Tibial nerve (tissue), 4 donors: ENCODE measurements at regions not wholly inside any gene's neighbourhood (a gene's known extent, or its start where the extent isn't known, plus 50 kb on each side); places are given as distances from the start of the nearest gene placed in this dataset.

Source experiments
- DNase-seq, 2 donors: peaks; one replicate each; pipeline ENCODE4 v3.0.0-alpha.2; 2019; ENCODE audit warnings: low spot score in 2 of 2
- H3K27ac ChIP-seq, 4 donors: fragments of 200-600 bp; sonication (generic) in 3 of 4; one replicate each; pipeline ENCODE4 v1.5.1; 2017 to 2019; ENCODE audit warnings: mild to moderate bottlenecking in 1 of 4
- H3K27me3 ChIP-seq, 2 donors: fragments of 200-600 bp; sonication (generic) in 1 of 2; one replicate each; pipeline versions ENCODE4 v1.5.1 to v1.6.0; 2017 to 2019
- H3K36me3 ChIP-seq, 3 donors: fragments of 200-600 bp; sonication (generic); one replicate each; pipeline ENCODE4 v1.5.1; 2018 to 2019
- H3K4me1 ChIP-seq, 4 donors: fragments of 200-600 bp; sonication (generic) in 3 of 4; one replicate each; pipeline ENCODE4 v1.5.1; 2017 to 2019
- H3K4me3 ChIP-seq, 4 donors: fragments of 200-600 bp; sonication (generic) in 3 of 4; one replicate each; pipeline ENCODE4 v1.5.1; 2017 to 2019; ENCODE audit warnings: mild to moderate bottlenecking in 1 of 4, moderate library complexity in 1 of 4
- H3K9me3 ChIP-seq, 4 donors: fragments of 200-600 bp; sonication (generic) in 3 of 4; one replicate each; pipeline ENCODE4 v1.5.1; 2017 to 2019
- EP300 ChIP-seq, 2 donors: sonication (generic); formaldehyde crosslinking; IDR thresholded peaks; one replicate each; pipeline ENCODE4 v1.6.1; 2017; ENCODE audit warnings: antibody characterized with exemption in 2 of 2, mild to moderate bottlenecking in 1 of 2
- POLR2A ChIP-seq, 2 donors: fragments of 450-650 bp; IDR thresholded peaks; one replicate each; pipeline ENCODE4 v1.6.1; 2017; ENCODE audit warnings: antibody characterized with exemption in 2 of 2, mild to moderate bottlenecking in 2 of 2, moderate library complexity in 2 of 2
- WGBS, 2 donors: methylation state at CpG; one replicate each; pipeline ENCODE4 v1.1.5; 2018; 5-methylcytosine and 5-hydroxymethylcytosine counted together
- TF ChIP-seq, protein P1 (sequence below), 5 experiments: fragments of 200-600 bp in 3 of 5; fragments of 450-650 bp in 2 of 5; sonication (generic) in 3 of 5; IDR thresholded peaks; one replicate each; pipeline ENCODE4 v1.5.1; 2016 to 2019; ENCODE audit warnings: antibody characterized with exemption in 5 of 5, mild to moderate bottlenecking in 3 of 5, moderate library complexity in 2 of 5

DNA sequence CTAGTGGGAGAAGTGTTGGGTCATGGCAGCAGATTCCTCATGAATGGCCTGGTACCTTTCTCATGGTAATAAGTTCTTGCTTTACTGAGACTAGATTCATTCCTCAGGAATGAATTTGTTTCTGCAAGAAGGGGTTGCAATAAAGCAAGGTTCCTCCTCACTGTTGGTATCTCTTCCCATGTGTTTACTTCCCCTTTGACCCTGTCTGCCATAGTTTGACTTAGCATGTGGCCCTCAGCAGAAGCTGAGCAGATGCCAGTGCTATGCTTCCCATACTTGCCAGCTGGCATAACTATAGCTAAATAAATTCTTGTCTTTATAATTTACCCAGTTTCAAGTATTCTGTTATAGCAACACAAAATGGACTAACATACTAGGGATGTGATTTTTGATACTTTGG lies 163.6 kb upstream of the COL8A1 start:
- no peak for DNase-seq
- TF ChIP-seq EP300 (IDR thresholded peaks at IDR 0.05): no peak
- no peak for TF ChIP-seq POLR2A (IDR thresholded peaks at IDR 0.05)
- TF ChIP-seq, protein P1, sequence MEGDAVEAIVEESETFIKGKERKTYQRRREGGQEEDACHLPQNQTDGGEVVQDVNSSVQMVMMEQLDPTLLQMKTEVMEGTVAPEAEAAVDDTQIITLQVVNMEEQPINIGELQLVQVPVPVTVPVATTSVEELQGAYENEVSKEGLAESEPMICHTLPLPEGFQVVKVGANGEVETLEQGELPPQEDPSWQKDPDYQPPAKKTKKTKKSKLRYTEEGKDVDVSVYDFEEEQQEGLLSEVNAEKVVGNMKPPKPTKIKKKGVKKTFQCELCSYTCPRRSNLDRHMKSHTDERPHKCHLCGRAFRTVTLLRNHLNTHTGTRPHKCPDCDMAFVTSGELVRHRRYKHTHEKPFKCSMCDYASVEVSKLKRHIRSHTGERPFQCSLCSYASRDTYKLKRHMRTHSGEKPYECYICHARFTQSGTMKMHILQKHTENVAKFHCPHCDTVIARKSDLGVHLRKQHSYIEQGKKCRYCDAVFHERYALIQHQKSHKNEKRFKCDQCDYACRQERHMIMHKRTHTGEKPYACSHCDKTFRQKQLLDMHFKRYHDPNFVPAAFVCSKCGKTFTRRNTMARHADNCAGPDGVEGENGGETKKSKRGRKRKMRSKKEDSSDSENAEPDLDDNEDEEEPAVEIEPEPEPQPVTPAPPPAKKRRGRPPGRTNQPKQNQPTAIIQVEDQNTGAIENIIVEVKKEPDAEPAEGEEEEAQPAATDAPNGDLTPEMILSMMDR (IDR thresholded peaks at IDR 0.05): no peak
- Histone ChIP-seq H3K36me3 (no peaks in the 10 kb centered on the region), H3K27ac (no peak overlapping the region), H3K4me3 (no peak overlapping the region), H3K27me3 (no peaks in the 10 kb centered on the region), H3K9me3 (peaks cover 0 to 10% (median 0%) of the 10 kb centered on the region in 4 donors), H3K4me1 (peaks cover 0 to 3% (median 0%) of the 10 kb centered on the region in 4 donors)

DNA sequence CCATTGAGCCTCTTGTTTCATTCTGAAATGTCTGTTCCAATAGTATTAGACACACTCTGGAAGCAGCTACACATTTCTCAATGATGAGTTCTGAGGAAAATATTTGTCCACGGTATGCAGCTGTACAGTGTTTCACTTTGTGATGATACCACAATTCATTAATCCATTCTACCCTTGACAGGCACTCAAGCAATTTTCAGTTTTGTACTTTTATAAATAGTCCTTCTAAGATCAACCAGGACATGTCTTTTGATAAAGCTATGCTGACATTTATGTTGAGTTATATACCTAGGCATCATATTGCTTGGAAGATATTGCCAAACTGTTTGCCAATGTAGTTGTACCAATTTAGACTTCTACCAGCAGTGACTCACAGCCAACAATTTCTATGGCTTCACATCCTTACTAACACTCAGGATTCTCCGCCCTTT lies 165.1 kb upstream of the COL8A1 start:
- no peak overlapping the region for H3K27ac ChIP-seq
- TF ChIP-seq EP300 (IDR thresholded peaks at IDR 0.05): no peak
- WGBS, 2 donors: 80 to 86% methylated on average over 2 of the region's 2 CpGs

DNA sequence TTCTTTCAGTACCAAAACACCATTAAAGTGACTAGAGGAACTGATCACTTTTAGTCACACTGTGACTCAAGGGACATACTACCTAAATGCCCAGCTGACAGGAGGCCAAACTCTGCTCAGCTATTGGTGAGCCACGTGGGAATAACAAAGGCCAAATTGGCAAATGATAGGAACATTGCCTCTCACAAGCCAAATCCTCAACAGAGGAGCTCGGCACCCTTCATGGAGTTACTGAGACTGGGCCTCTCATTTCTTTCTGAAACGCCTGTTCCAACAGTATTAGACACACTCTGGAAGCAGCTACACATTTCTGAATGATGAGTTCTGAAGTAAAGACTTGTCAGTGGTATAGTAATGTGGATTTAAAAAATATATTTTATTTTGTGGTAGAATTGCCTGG lies 166.0 kb upstream of the COL8A1 start:
- Histone ChIP-seq H3K27me3 (no peaks in the 10 kb centered on the region), H3K4me1 (peaks cover 0 to 3% (median 0%) of the 10 kb centered on the region in 4 donors), H3K36me3 (no peaks in the 10 kb centered on the region), H3K27ac (no peak overlapping the region), H3K9me3 (no peaks in the 10 kb centered on the region), H3K4me3 (no peak overlapping the region)
- DNase-seq: no peak
- no peak for TF ChIP-seq EP300 (IDR thresholded peaks at IDR 0.05)
- 57 to 74% methylated on average over 3 of the region's 3 CpGs for WGBS, 2 donors

More for the DNA sequence above, 165.1 kb upstream of the COL8A1 start:
- no peaks in the 10 kb centered on the region for H3K27me3 ChIP-seq
- peaks cover 0 to 3% (median 0%) of the 10 kb centered on the region in 4 donors for H3K4me1 ChIP-seq
- DNase-seq: no peak
- H3K9me3 ChIP-seq: peaks cover 0 to 3% (median 0%) of the 10 kb centered on the region in 4 donors
- H3K36me3 ChIP-seq: no peaks in the 10 kb centered on the region
- H3K4me3 ChIP-seq: no peak overlapping the region

DNA sequence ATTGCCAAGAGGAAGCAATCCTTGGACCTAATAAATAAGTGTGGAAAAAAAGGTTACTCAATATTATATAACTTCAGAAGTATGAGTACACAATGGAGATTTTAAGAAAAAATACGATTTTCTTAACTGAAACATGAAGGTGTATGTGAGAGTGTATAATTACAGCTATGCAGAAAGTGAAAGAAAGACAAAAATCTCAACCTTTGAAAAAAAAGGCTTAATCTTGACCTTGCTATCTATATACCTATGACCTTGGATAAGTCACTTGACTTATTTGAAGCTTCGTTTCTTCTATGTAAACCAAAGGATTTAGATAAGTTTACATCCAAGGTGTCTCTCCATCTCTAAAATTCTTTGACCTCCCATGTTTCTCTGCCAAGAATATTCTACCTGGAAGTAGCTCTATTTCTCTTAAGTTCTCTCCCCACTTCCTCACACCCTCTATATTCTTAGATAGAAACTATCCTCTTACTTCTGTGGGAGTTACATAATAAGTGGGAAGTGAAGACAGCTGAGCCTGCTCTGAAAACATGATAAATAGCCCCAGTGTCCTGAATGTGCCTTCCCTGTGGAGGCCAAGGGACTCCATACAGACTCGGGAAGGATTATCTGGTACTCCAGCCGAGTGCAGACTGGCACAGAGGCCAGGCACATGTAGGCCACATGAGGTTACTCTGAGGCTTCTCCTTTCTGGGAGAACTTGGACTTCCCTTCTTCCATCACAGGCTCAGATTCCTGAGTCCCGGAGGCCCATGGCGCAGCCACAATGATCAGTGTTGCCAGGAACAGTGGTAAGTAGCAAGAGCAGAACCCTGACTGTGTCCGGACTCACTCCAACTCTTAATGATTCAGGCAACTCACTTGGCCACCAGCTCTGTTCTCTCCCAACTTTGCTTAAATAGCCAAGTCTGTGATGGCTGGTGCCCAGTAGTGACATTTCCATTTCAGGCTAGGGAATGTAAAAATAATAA lies 166.8 kb upstream of the COL8A1 start:
- H3K27ac ChIP-seq: no peak overlapping the region
- 71% methylated on average over 7 of the region's 7 CpGs for WGBS, 2 donors
- H3K9me3 ChIP-seq: no peaks in the 10 kb centered on the region
- no peaks in the 10 kb centered on the region for H3K27me3 ChIP-seq
- DNase-seq: peak in 1 of 2 donors; percentile 14
- no peak overlapping the region for H3K4me3 ChIP-seq
- H3K36me3 ChIP-seq: no peaks in the 10 kb centered on the region
- H3K4me1 ChIP-seq: peaks cover 0 to 3% (median 0%) of the 10 kb centered on the region in 4 donors
- TF ChIP-seq, protein P1 (IDR thresholded peaks at IDR 0.05): no peak
- TF ChIP-seq EP300 (IDR thresholded peaks at IDR 0.05) (no peak), POLR2A (IDR thresholded peaks at IDR 0.05) (no peak)

DNA sequence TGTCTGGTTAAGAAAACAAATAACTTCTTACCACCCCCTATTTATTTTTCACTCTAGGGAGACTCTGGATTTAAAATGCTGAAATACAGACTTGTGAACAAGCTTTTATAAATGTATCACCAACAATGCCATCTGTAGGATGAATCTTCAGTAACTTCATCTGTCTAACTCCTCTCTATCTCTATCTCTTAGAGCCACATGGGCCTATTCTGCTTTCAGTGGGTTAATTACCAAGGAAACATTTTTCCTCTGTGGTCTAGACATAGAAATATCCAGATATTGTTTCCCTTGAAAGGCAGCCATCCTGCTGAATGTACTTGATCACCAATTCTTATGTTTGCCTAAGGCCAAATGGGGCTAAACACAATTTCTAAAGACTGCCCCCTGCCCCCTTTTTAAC lies 167.6 kb upstream of the COL8A1 start:
- H3K4me1 ChIP-seq: peaks cover 0 to 3% (median 0%) of the 10 kb centered on the region in 4 donors
- no peaks in the 10 kb centered on the region for H3K27me3 ChIP-seq
- no peak overlapping the region for H3K4me3 ChIP-seq
- H3K9me3 ChIP-seq: no peaks in the 10 kb centered on the region
- no peak for DNase-seq
- no peaks in the 10 kb centered on the region for H3K36me3 ChIP-seq
- no peak for TF ChIP-seq EP300 (IDR thresholded peaks at IDR 0.05)
- TF ChIP-seq, protein P1 (IDR thresholded peaks at IDR 0.05): no peak
- TF ChIP-seq POLR2A (IDR thresholded peaks at IDR 0.05): no peak
- H3K27ac ChIP-seq: no peak overlapping the region

DNA sequence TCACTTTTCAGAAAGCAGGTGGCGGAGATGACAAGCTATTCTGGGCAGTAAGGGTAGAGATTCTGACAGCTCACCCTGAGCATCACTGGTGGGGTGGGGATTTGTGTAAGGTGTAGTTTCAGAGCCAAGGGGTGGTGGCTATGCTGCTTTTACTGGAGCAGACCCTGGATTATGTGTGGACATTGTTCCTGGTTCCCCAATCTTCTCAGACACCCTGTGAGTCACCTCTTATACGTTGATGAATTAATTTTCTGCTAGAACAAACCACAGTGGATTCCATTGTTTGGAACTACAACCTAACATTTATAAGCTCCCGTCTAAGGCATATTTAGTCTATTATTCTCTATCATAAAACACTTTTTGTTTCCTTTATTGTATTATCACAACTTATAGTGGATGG lies 169.5 kb upstream of the COL8A1 start:
- H3K27ac ChIP-seq: no peak overlapping the region
- H3K27me3 ChIP-seq: no peaks in the 10 kb centered on the region
- no peak for DNase-seq
- 64 to 65% methylated on average over 3 of the region's 3 CpGs for WGBS, 2 donors
- H3K36me3 ChIP-seq: no peaks in the 10 kb centered on the region
- H3K9me3 ChIP-seq: no peaks in the 10 kb centered on the region
- H3K4me3 ChIP-seq: no peak overlapping the region
- TF ChIP-seq EP300 (IDR thresholded peaks at IDR 0.05) (no peak), POLR2A (IDR thresholded peaks at IDR 0.05) (no peak)
- TF ChIP-seq, protein P1 (IDR thresholded peaks at IDR 0.05): no peak
- H3K4me1 ChIP-seq: peaks cover 0 to 3% (median 0%) of the 10 kb centered on the region in 4 donors
